SW 1271 (cell line): ENCODE measurements at regions not wholly inside any gene's neighbourhood (a gene's known extent, or its start where the extent isn't known, plus 50 kb on each side); places are given as distances from the start of the nearest gene placed in this dataset.
"Not testable (repeated sequence)": the region's sequence is repeated elsewhere in the genome, so short reads cannot be mapped to it uniquely, and the experiment has no call there.

Source experiments
- DNase-seq, 2 experiments: peaks; one replicate each; lab custom pipeline; 2025; lab: John Stamatoyannopoulos, UW

GRCh38 chr10:124164264-124164663 is 70.9 kb upstream of the CHST15 start:
- DNase-seq: no peak

GRCh38 chr10:124162774-124163354 is 69.5 kb upstream of the CHST15 start:
- DNase-seq: no peak

- no peak for DNase-seq
These were observed 68.7 kb upstream of the CHST15 start for GRCh38 chr10:124162136-124162535.

GRCh38 chr10:124161601-124162000 is 68.2 kb upstream of the CHST15 start:
- no peak for DNase-seq

- DNase-seq: no peak
These were observed 67.7 kb upstream of the CHST15 start for GRCh38 chr10:124160943-124161582.

GRCh38 chr10:124160176-124160575 is 66.8 kb upstream of the CHST15 start:
- DNase-seq: no peak

- DNase-seq: no peak
These were observed 65.8 kb upstream of the CHST15 start for GRCh38 chr10:124159153-124159552.

- no peak for DNase-seq
These were observed 65.2 kb upstream of the CHST15 start for GRCh38 chr10:124158592-124158991.

GRCh38 chr10:124157271-124157681 is 63.9 kb upstream of the CHST15 start:
- DNase-seq: no peak

GRCh38 chr10:124156524-124157260 is 63.3 kb upstream of the CHST15 start:
- no peak for DNase-seq

- no peak for DNase-seq
These were observed 62.5 kb upstream of the CHST15 start for GRCh38 chr10:124155781-124156435.

GRCh38 chr10:124153023-124153826 is 59.8 kb upstream of the CHST15 start:
- DNase-seq: peak; percentile 81 to 91

- peak; percentile 55 to 80 for DNase-seq
These were observed 59.0 kb upstream of the CHST15 start for GRCh38 chr10:124152139-124153022.

GRCh38 chr10:124151466-124152095 is 58.2 kb upstream of the CHST15 start:
- no peak for DNase-seq

GRCh38 chr10:124150807-124151417 is 57.5 kb upstream of the CHST15 start:
- DNase-seq: no peak

- no peak for DNase-seq
These were observed 56.9 kb upstream of the CHST15 start for GRCh38 chr10:124150189-124150806.

- no peak for DNase-seq
These were observed 56.0 kb upstream of the CHST15 start for GRCh38 chr10:124149189-124150042.

GRCh38 chr10:124148509-124149188 is 55.3 kb upstream of the CHST15 start:
- not testable (repeated sequence) for DNase-seq
